ENCODE measurements at regions not wholly inside any gene's neighbourhood (a gene's known extent, or its start where the extent isn't known, plus 50 kb on each side); places are given as distances from the start of the nearest gene placed in this dataset.
A peak's percentile ranks its signal among the peaks of the same experiment; 100 is the strongest.

- TF ChIP-seq CREB1 (IDR thresholded peaks at IDR 0.05; ENCODE audit: low read depth) (no peak), MAX (IDR thresholded peaks at IDR 0.05) (no peak), RAD21 (IDR thresholded peaks at IDR 0.05; ENCODE audit: low read depth) (no peak), NFIC (IDR thresholded peaks at IDR 0.05) (no peak), YY1 (IDR thresholded peaks at IDR 0.05; ENCODE audit: low read depth) (no peak), TAF1 (IDR thresholded peaks at IDR 0.05; ENCODE audit: low read depth) (no peak), ZBTB7A (IDR thresholded peaks at IDR 0.05; ENCODE audit: low read depth) (no peak), TCF12 (IDR thresholded peaks at IDR 0.05; ENCODE audit: low read depth) (no peak), CEBPB (IDR thresholded peaks at IDR 0.05) (no peak), REST (IDR thresholded peaks at IDR 0.05; ENCODE audit: low read depth) (no peak), EGR1 (IDR thresholded peaks at IDR 0.05) (no peak), TEAD4 (IDR thresholded peaks at IDR 0.05) (no peak), USF1 (IDR thresholded peaks at IDR 0.05) (no peak), EP300 (IDR thresholded peaks at IDR 0.05; ENCODE audit: borderline replicate concordance) (no peak), FOXM1 (IDR thresholded peaks at IDR 0.05; ENCODE audit: borderline replicate concordance, low read depth) (no peak)
These were observed 152.5 kb upstream of the NFIB start for GRCh38 chr9:14466429-14466818.

- no peak for TF ChIP-seq TCF12 (IDR thresholded peaks at IDR 0.05; ENCODE audit: low read depth)
- no peak for TF ChIP-seq YY1 (IDR thresholded peaks at IDR 0.05; ENCODE audit: low read depth)
- TF ChIP-seq NFIC (IDR thresholded peaks at IDR 0.05) = no peak
- TF ChIP-seq RAD21 (IDR thresholded peaks at IDR 0.05; ENCODE audit: low read depth) = no peak
- no peak for TF ChIP-seq MAX (IDR thresholded peaks at IDR 0.05)
- no peak for TF ChIP-seq FOXM1 (IDR thresholded peaks at IDR 0.05; ENCODE audit: borderline replicate concordance, low read depth)
- TF ChIP-seq TAF1 (IDR thresholded peaks at IDR 0.05; ENCODE audit: low read depth) = no peak
- TF ChIP-seq REST (IDR thresholded peaks at IDR 0.05; ENCODE audit: low read depth) = no peak
- no peak for TF ChIP-seq CREB1 (IDR thresholded peaks at IDR 0.05; ENCODE audit: low read depth)
- TF ChIP-seq USF1 (IDR thresholded peaks at IDR 0.05) = no peak
- TF ChIP-seq EGR1 (IDR thresholded peaks at IDR 0.05) = no peak
- no peak for TF ChIP-seq TEAD4 (IDR thresholded peaks at IDR 0.05)
- no peak for TF ChIP-seq CEBPB (IDR thresholded peaks at IDR 0.05)
- TF ChIP-seq EP300 (IDR thresholded peaks at IDR 0.05; ENCODE audit: borderline replicate concordance) = no peak
- TF ChIP-seq ZBTB7A (IDR thresholded peaks at IDR 0.05; ENCODE audit: low read depth) = no peak
These were observed 149.0 kb upstream of the NFIB start for GRCh38 chr9:14462950-14463349.

DNA sequence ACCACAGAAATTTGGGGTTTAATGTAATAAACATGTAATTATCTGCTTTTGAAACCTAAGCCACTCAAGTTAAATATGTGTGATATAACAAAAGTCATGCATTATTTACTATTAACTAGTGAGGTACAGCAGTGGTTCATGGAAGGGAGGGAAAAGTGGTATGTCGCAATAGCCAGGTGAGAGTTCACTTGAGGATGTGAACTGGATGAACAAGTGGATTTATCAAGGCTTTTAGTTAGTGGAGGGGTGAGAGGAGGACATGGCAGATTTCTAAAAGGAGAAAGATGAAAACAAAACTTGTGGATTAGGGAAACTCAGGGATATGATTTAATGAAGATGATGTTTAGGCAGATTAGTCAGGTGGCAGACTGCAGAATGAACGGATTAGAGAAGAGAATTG lies 141.3 kb upstream of the NFIB start:
- TF ChIP-seq CEBPB (IDR thresholded peaks at IDR 0.05) = peak; percentile 87
- TF ChIP-seq REST (IDR thresholded peaks at IDR 0.05; ENCODE audit: low read depth) = no peak

- TF ChIP-seq TAF1 (IDR thresholded peaks at IDR 0.05; ENCODE audit: low read depth) = no peak
- no peak for TF ChIP-seq EP300 (IDR thresholded peaks at IDR 0.05; ENCODE audit: borderline replicate concordance)
- TF ChIP-seq TCF12 (IDR thresholded peaks at IDR 0.05; ENCODE audit: low read depth) = no peak
- TF ChIP-seq NFIC (IDR thresholded peaks at IDR 0.05) = no peak
- TF ChIP-seq FOXM1 (IDR thresholded peaks at IDR 0.05; ENCODE audit: borderline replicate concordance, low read depth) = no peak
- TF ChIP-seq REST (IDR thresholded peaks at IDR 0.05; ENCODE audit: low read depth) = no peak
- TF ChIP-seq YY1 (IDR thresholded peaks at IDR 0.05; ENCODE audit: low read depth) = no peak
- TF ChIP-seq TEAD4 (IDR thresholded peaks at IDR 0.05) = no peak
- no peak for TF ChIP-seq ZBTB7A (IDR thresholded peaks at IDR 0.05; ENCODE audit: low read depth)
- no peak for TF ChIP-seq USF1 (IDR thresholded peaks at IDR 0.05)
- no peak for TF ChIP-seq EGR1 (IDR thresholded peaks at IDR 0.05)
- no peak for TF ChIP-seq CREB1 (IDR thresholded peaks at IDR 0.05; ENCODE audit: low read depth)
- TF ChIP-seq CEBPB (IDR thresholded peaks at IDR 0.05) = no peak
- TF ChIP-seq RAD21 (IDR thresholded peaks at IDR 0.05; ENCODE audit: low read depth) = no peak
- TF ChIP-seq MAX (IDR thresholded peaks at IDR 0.05) = no peak
These were observed 139.3 kb upstream of the NFIB start for GRCh38 chr9:14453286-14453685.
